Esophagus (tissue), 2 donors: ENCODE measurements at regions not wholly inside any gene's neighbourhood (a gene's known extent, or its start where the extent isn't known, plus 50 kb on each side); places are given as distances from the start of the nearest gene placed in this dataset.

Source experiments
- H3K27ac ChIP-seq, 2 donors: one replicate each; pipeline ENCODE4 v1.5.1; 2013; ENCODE audit warnings: low read depth in 2 of 2, mild to moderate bottlenecking in 2 of 2, inconsistent platforms in 1 of 2, low read length in 1 of 2, moderate library complexity in 1 of 2
- H3K27me3 ChIP-seq, 2 donors: one replicate each; pipeline ENCODE4 v1.6.1; 2013; ENCODE audit warnings: low read length in 2 of 2, control low read depth in 1 of 2, mild to moderate bottlenecking in 1 of 2; ENCODE audit not compliant: insufficient read depth in 2 of 2, control insufficient read depth in 1 of 2
- H3K36me3 ChIP-seq, 2 donors: one replicate each; pipeline ENCODE4 v1.6.1; 2013; ENCODE audit warnings: low read length in 1 of 2; ENCODE audit not compliant: control insufficient read depth in 2 of 2, insufficient read depth in 2 of 2
- H3K4me1 ChIP-seq, 2 donors: one replicate each; pipeline ENCODE4 v1.6.1; 2013; ENCODE audit warnings: low read length in 1 of 2; ENCODE audit not compliant: control insufficient read depth in 2 of 2, insufficient read depth in 2 of 2
- H3K4me3 ChIP-seq, 2 donors: one replicate each; pipeline ENCODE4 v1.5.1; 2013; ENCODE audit warnings: low read length in 2 of 2, mild to moderate bottlenecking in 2 of 2, low read depth in 1 of 2, moderate library complexity in 1 of 2
- H3K9me3 ChIP-seq, 2 donors: one replicate each; pipeline ENCODE4 v1.6.1; 2013; ENCODE audit warnings: mild to moderate bottlenecking in 2 of 2, low read depth in 1 of 2, low read length in 1 of 2, moderate library complexity in 1 of 2; ENCODE audit not compliant: control insufficient read depth in 2 of 2, insufficient read depth in 1 of 2
- WGBS, 2 donors: extraction: QIAGEN DNeasy Blood & Tissue Kit; methylation state at CpG; one replicate each; pipeline ENCODE4 v1.1.7; 2013; 5-methylcytosine and 5-hydroxymethylcytosine counted together
- donor health status: healthy with polysubstance abuse.
- donor health status: Bipolar disorder and iron deficiency.

GRCh38 chr10:61503051-61503450 lies 49.9 kb upstream of the TMEM26 start:
- no peak overlapping the region for H3K27ac ChIP-seq
- H3K9me3 ChIP-seq, result no peaks in the 10 kb centered on the region
- 62 to 75% methylated on average over 2 of the region's 2 CpGs for WGBS, 2 donors
- H3K27me3 ChIP-seq, result no peaks in the 10 kb centered on the region
- H3K4me3 ChIP-seq, result no peak overlapping the region
- H3K36me3 ChIP-seq, result no peaks in the 10 kb centered on the region
- no peaks in the 10 kb centered on the region for H3K4me1 ChIP-seq
